A549 (cell line): ENCODE measurements at regions not wholly inside any gene's neighbourhood (a gene's known extent, or its start where the extent isn't known, plus 50 kb on each side); places are given as distances from the start of the nearest gene placed in this dataset.
A peak's percentile ranks its signal among the peaks of the same experiment; 100 is the strongest.

ENCODE experiments used
- ATAC-seq, 2 experiments: fragments of 200-7000 bp in 1 of 2; fragments of >200 bp in 1 of 2; cut with Nextera tagmentation in 1 of 2; cut with Tn5 transposase in 1 of 2; 3 replicates each; pipeline versions ENCODE4 v1.8.0 to v1.9.1; 2018 to 2020; ENCODE audit warnings: mild to moderate bottlenecking in 1 of 2, moderate library complexity in 1 of 2
- CTCF ChIA-PET: fragments of 300-600 bp; sonication (Branson Sonifier 250); formaldehyde crosslinking; extraction: SDS; loops from one replicate; lab custom pipeline; 2021; ENCODE audit warnings: antibody characterized with exemption, inconsistent platforms; lab: Yijun Ruan, JAX
- POLR2A ChIA-PET: fragments of 350-600 bp; formaldehyde crosslinking; extraction: SDS; loops from one replicate; lab custom pipeline; 2021; ENCODE audit warnings: antibody characterized with exemption, inconsistent platforms; lab: Yijun Ruan, JAX
- DNase-seq, 2 experiments: peaks; one replicate each; pipeline versions ENCODE4 v3.0.0 to v3.0.0-alpha.2; 2011 to 2016; ENCODE audit warnings: low read depth in 1 of 2, low spot score in 1 of 2
- FAIRE-seq: peaks from 2 replicates; lab custom pipeline; 2011; peaks lifted over from hg19 to GRCh38; lab: Jason Lieb, UNC
- H3K27ac ChIP-seq, 2 experiments: fragments of >200 bp; sonication (Bioruptor Twin); formaldehyde crosslinking; 3 replicates each; pipeline ENCODE4 v1.5.1; 2016 to 2017
- H3K4me1 ChIP-seq: fragments of >200 bp; sonication (Bioruptor Twin); formaldehyde crosslinking; 3 replicates; pipeline ENCODE4 v1.6.1; 2016
- H3K4me2 ChIP-seq: fragments of >200 bp; sonication (Bioruptor Twin); formaldehyde crosslinking; 3 replicates; pipeline ENCODE4 v1.6.1; 2016
- H3K4me3 ChIP-seq: fragments of >200 bp; sonication (Bioruptor Twin); formaldehyde crosslinking; 3 replicates; pipeline ENCODE4 v1.5.1; 2016
- H3K9me3 ChIP-seq: fragments of >200 bp; sonication (Bioruptor Twin); formaldehyde crosslinking; 3 replicates; pipeline ENCODE4 v1.6.1; 2016
- ATOH8 ChIP-seq: fragments of 250-450 bp; sonication (Bioruptor Pico); IDR thresholded peaks from 2 replicates; pipeline ENCODE4 v1.5.0; 2020; ENCODE audit warnings: low read depth, mild to moderate bottlenecking, moderate library complexity
- BHLHE40 ChIP-seq: IDR thresholded peaks from 2 replicates; pipeline ENCODE4 v1.6.1; 2012; ENCODE audit warnings: low read depth, low read length, inconsistent platforms
- CHD2 ChIP-seq: fragments of 150-350 bp; IDR thresholded peaks from 2 replicates; pipeline ENCODE4 v1.6.1; 2014; ENCODE audit warnings: low read length; ENCODE audit not compliant: partially characterized antibody
- CHD4 ChIP-seq: fragments of 200-600 bp; sonication (generic); IDR thresholded peaks from 2 replicates; pipeline ENCODE4 v1.6.1; 2016; ENCODE audit warnings: antibody characterized with exemption, mild to moderate bottlenecking, borderline replicate concordance
- ESRRA ChIP-seq: fragments of 150-350 bp; IDR thresholded peaks from 2 replicates; pipeline ENCODE4 v1.6.1; 2014; ENCODE audit warnings: mild to moderate bottlenecking, low read length, borderline replicate concordance
- FOSL2 ChIP-seq, 2 experiments: fragments of 450-650 bp in 1 of 2; fragments of >200 bp in 1 of 2; sonication (Bioruptor Twin) in 1 of 2; formaldehyde crosslinking; IDR thresholded peaks; 2 replicates each; pipeline versions ENCODE4 v1.5.0 to v1.6.1; 2016 to 2020; ENCODE audit warnings: mild to moderate bottlenecking in 1 of 2, moderate library complexity in 1 of 2
- HDAC2 ChIP-seq: fragments of 200-600 bp; sonication (generic); IDR thresholded peaks from 2 replicates; pipeline ENCODE4 v1.6.1; 2016
- HEYL ChIP-seq: fragments of 250-450 bp; sonication (Bioruptor Pico); IDR thresholded peaks from 2 replicates; pipeline ENCODE4 v1.8.0; 2021; ENCODE audit warnings: mild to moderate bottlenecking, moderate library complexity
- HMGXB4 ChIP-seq: fragments of 250-450 bp; sonication (Bioruptor Pico); IDR thresholded peaks from 2 replicates; pipeline ENCODE4 v1.5.0; 2021; ENCODE audit warnings: mild to moderate bottlenecking, moderate library complexity, borderline replicate concordance
- HOXB5 ChIP-seq: fragments of 250-450 bp; sonication (Bioruptor Pico); IDR thresholded peaks from 2 replicates; pipeline ENCODE4 v1.5.0; 2020; ENCODE audit warnings: mild to moderate bottlenecking, moderate library complexity
- KDM5A ChIP-seq: fragments of 200-600 bp; sonication (generic); IDR thresholded peaks from 2 replicates; pipeline ENCODE4 v1.6.1; 2016; ENCODE audit warnings: antibody characterized with exemption, mild to moderate bottlenecking
- MAX ChIP-seq: IDR thresholded peaks from 2 replicates; pipeline ENCODE4 v1.6.1; 2012
- MAZ ChIP-seq: fragments of 150-350 bp; IDR thresholded peaks from 2 replicates; pipeline ENCODE4 v1.6.1; 2014; ENCODE audit warnings: antibody characterized with exemption, low read depth, low read length, borderline replicate concordance
- MYC ChIP-seq: IDR thresholded peaks from 2 replicates; pipeline ENCODE4 v1.6.1; 2012; ENCODE audit warnings: mild to moderate bottlenecking, inconsistent platforms, low read length, improper control_type of control experiment, borderline replicate concordance
- NFE2L2 ChIP-seq: fragments of 150-350 bp; conservative IDR thresholded peaks from 2 replicates; pipeline ENCODE4 v1.6.1; 2014; ENCODE audit warnings: low read length
- NPAS2 ChIP-seq: fragments of 250-450 bp; sonication (Bioruptor Pico); IDR thresholded peaks from 2 replicates; pipeline ENCODE4 v1.8.0; 2022; ENCODE audit warnings: mild to moderate bottlenecking, moderate library complexity, borderline replicate concordance
- POLR2A ChIP-seq: IDR thresholded peaks from 2 replicates; pipeline ENCODE4 v1.6.1; 2012; ENCODE audit warnings: mild to moderate bottlenecking, low read length
- POLR2AphosphoS2 ChIP-seq: conservative IDR thresholded peaks from 2 replicates; pipeline ENCODE4 v1.6.1; 2012; ENCODE audit warnings: low read length, improper control_type of control experiment, inconsistent platforms
- RFX5 ChIP-seq: fragments of 450-650 bp; IDR thresholded peaks from 2 replicates; pipeline ENCODE4 v1.7.1; 2014; ENCODE audit warnings: antibody characterized with exemption, mild to moderate bottlenecking, moderate library complexity
- SREBF2 ChIP-seq: fragments of 450-650 bp; IDR thresholded peaks from 2 replicates; pipeline ENCODE4 v1.6.1; 2014; ENCODE audit warnings: mild to moderate bottlenecking, moderate library complexity
- TFCP2L1 ChIP-seq: fragments of 250-450 bp; sonication (Bioruptor Pico); IDR thresholded peaks from 2 replicates; pipeline ENCODE4 v1.5.0; 2021; ENCODE audit warnings: mild to moderate bottlenecking
- ZC3H11A ChIP-seq: fragments of 450-650 bp; IDR thresholded peaks from 2 replicates; pipeline ENCODE4 v1.6.1; 2014; ENCODE audit warnings: antibody characterized with exemption, mild to moderate bottlenecking
- WGBS: methylation state at CpG from one replicate; pipeline ENCODE4 v1.1.6; 2017; ENCODE audit errors: missing lambda C conversion rate; 5-methylcytosine and 5-hydroxymethylcytosine counted together

GRCh38 chr11:13896175-13896980 is 66.1 kb upstream of the SPON1 start:
- ATAC-seq (peak in 1 of 2 experiments; percentile 30; a peak in 1 of 6 replicates), DNase-seq (no peak), FAIRE-seq (no peak)
- Histone ChIP-seq H3K4me2 (peak overlapping the region; percentile 37; the same call in 2 of the 3 replicates), H3K4me3 (no peak overlapping the region), H3K4me1 (peaks cover 14% of the 10 kb centered on the region; the same call in 2 of the 3 replicates), H3K27ac (0 out of 6 replicates have a peak overlapping the region, but pooled peaks of 1 of the 2 experiments have one; percentile 17), H3K9me3 (no peaks in the 10 kb centered on the region)
- POLR2A ChIA-PET, result no interaction called here
- 40% methylated on average over 6 of the region's 6 CpGs for WGBS
- TF ChIP-seq ESRRA (no peak), HOXB5 (CRISPR knock-in tag) (no peak), BHLHE40 (no peak), MYC (no peak), MAX (no peak), RFX5 (no peak), CHD4 (no peak), SREBF2 (no peak)
- CTCF ChIA-PET, result interaction anchor here (0.9 kb wide), 1 partner anchor 11 kb away, joined by 3 read pairs; no protein-coding TSS in a partner anchor

- ChIA-PET POLR2A (no interaction called here), CTCF (no interaction called here)
- 44% methylated on average over 6 of the region's 7 CpGs for WGBS
- H3K4me2 ChIP-seq, result peak overlapping the region; percentile 37; the same call in 2 of the 3 replicates
- H3K9me3 ChIP-seq, result no peaks in the 10 kb centered on the region
- 0 out of 6 replicates have a peak overlapping the region, but pooled peaks of 1 of the 2 experiments have one; percentile 17 for H3K27ac ChIP-seq
- no peak overlapping the region for H3K4me3 ChIP-seq
- peaks cover 14% of the 10 kb centered on the region; the same call in 2 of the 3 replicates for H3K4me1 ChIP-seq
- no peak for DNase-seq
- no peak for FAIRE-seq
- ATAC-seq, result no peak
- TF ChIP-seq MAX (no peak), ATOH8 (no peak), POLR2AphosphoS2 (no peak), TFCP2L1 (CRISPR knock-in tag) (no peak), HEYL (CRISPR knock-in tag) (no peak), POLR2A (no peak), ZC3H11A (no peak), HDAC2 (no peak), MAZ (no peak), CHD2 (no peak), KDM5A (no peak), NFE2L2 (no peak), HMGXB4 (CRISPR knock-in tag) (no peak), NPAS2 (CRISPR knock-in tag) (no peak), HOXB5 (CRISPR knock-in tag) (no peak), FOSL2 (IDR thresholded peaks at IDR 0.05) (no peak), FOSL2 (CRISPR knock-in tag; IDR thresholded peaks at IDR 0.05) (no peak)
Observed at GRCh38 chr11:13896981-13897353, 65.6 kb upstream of the SPON1 start.
